T-helper 22 cell (primary cell): ENCODE measurements at regions not wholly inside any gene's neighbourhood (a gene's known extent, or its start where the extent isn't known, plus 50 kb on each side); places are given as distances from the start of the nearest gene placed in this dataset.
"Not testable (repeated sequence)": the region's sequence is repeated elsewhere in the genome, so short reads cannot be mapped to it uniquely, and the experiment has no call there.

Experiments used
- DNase-seq: peaks from one replicate; pipeline ENCODE4 v3.0.0-alpha.2; 2020; ENCODE audit warnings: low read depth

DNA sequence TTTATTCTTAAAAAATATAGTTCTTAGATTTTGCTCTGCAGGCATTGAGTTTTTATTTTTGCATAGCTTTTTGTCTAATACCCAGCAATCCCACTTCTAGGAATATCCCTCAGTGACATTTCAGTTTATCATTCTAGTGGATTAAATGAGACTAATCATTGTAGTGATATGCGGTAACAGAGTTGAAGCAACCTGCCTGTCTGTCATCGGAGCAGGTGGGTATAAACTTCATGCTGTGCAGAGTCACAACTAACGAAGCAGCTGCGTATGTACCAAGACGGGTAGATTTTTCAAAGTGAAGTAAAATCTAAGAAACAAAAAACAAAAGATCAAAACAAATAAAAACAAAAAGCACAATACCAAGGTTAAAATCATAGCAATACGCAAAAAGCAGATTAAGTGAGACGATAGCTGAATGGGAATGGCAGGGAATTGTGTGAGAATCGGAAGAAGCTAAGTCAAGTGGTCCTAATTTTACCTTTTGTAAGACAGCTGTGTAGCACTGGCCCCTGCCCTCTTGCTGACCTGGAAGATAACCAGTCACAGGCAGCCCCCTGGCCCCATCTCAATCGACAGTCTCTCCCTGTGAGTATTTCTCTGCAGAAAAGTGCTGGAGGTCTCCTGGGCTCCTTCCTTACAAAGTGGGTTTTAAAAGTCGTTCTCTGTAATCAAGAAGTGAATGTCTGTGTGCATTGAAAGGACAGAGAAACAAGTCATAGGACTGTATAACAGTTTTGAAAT lies 169.2 kb downstream of the OR2B2 start:
- no peak for DNase-seq

DNA sequence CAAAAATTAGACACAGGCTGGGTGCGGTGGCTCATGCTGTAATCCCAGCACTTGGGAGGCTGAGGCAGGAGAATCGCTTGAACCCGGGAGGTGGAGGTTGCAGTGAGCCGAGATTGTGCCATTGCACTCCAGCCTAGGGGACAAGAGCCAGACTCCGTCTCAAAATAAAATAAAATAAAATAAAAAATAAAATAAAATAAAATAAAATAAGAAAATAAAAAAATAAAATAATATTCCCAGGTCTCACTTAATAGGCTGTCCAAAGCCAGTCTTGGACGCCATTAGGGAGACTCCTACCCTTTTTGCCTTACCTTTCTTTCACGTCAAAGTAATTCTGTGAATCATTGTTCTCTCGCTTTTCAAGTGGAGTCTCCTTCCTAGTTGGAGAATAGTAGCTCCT lies 172.3 kb downstream of the OR2B2 start:
- not testable (repeated sequence) for DNase-seq

DNA sequence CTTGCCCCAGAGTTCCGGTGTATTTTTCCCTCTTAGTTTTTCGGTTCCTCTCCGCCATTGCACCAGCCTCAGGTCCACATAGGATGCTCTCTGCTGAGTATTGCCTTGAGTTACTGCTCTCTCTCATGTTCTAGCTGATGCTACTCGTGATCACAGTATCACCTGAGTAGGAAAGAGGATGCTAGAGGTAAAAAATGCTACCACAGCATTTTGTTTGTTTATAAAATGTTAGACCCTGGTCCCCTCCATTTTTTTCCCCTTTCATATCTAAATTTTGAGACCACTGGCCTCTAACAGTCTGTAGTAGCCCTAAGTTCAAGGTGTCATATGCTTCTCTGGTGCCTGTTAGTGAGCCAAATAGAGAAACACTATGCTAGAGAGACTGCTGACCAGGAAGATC lies 175.5 kb downstream of the OR2B2 start:
- DNase-seq, result no peak

DNA sequence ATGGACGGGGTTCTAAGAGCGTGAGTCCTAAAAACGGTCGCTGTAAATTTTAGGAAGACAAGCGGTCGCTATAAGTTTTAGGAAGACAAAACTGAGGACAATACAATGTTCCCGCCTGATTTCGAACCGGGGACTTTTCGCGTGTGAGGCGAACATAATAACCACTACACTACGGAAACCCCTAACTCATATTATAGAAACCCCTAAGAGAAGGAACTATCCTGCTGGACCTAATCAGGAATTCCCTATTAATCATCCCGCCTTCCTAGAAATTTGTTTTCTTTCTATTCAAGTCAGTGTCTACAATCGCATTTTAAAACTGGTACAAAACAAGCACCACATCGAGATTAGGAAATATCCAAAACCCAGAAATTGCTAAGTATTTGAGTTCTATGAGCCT lies 183.8 kb downstream of the OR2B2 start:
- DNase-seq, result no peak

DNA sequence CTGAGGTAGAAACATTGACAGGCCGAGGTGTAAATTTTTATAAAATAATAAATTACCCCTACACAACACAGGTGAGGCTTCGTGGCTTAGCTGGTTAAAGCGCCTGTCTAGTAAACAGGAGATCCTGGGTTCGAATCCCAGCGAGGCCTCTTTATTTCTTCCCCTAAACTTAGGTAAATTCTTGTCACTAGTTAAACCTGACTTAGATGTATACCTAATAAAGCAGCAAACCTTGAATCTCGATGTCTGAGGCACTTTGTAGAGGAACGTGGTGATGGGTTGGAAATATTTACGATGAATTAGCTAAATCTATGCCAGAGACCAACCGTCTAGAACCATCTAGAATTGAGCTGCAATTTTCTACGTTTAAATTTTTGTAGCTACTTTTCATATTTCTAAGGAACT lies 185.6 kb downstream of the OR2B2 start:
- DNase-seq, result no peak

DNA sequence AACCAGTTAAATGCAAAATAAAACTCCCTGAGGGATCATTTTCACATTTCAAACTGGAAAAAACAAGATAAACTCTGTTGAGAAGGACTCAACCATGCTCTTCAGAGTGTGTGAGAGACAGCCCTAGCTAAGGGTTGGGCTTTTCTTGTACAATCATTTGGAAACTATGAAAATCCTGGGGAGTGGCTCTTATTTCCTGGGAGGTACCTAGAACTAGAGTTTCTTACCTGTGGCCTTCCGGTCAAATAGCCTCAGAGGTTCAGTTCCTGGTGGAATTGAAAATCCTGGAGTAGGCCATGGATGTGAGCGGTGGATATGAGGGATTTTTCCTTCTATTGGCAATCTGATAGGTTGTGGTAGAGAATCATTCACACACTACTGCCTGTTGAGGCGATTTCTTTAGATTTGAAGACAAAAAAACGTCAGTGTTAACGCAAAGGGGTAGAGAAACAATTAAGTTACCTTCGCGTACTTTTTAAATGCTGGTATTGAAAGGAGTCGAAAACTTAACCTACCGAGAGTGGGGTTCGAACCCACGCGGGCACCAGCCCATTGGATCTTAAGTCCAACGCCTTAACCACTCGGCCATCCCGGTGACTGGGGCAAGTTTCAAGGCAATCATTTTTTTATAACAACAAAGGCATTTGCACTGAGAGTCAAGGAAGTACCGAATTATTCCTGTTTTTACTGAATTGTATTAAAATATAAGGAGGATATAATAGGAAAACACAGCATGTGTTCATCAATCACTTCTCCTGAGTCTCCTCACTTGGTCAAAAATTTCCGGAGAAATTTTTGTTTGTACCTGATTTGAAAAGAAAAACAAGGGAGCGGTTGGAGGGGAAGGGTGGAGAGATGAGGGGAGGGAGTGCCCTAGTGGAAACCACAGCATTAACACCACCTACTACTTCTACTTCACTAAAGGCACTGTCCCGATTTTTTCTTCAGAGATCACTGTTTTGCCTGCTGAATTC lies 191.3 kb downstream of the OR2B2 start:
- DNase-seq, result no peak

DNA sequence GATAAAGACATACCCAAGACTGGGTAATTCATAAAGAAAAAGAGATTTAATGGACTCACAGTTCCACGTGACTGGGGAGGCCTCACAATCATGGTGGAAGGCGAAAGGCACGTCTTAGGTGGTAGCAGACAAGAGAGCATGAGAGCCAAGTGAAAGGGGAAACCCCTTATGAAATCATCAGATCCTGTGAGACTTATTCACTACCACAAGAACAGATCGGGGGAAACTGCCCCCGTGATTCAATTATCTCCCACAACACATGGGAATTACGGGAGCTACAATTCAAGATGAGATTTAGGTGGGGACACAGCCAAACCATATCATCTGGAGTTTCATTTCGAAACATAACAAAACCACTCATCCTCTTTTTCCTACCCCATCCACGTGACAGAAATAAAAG lies 193.2 kb downstream of the OR2B2 start:
- DNase-seq, result not testable (repeated sequence)

DNA sequence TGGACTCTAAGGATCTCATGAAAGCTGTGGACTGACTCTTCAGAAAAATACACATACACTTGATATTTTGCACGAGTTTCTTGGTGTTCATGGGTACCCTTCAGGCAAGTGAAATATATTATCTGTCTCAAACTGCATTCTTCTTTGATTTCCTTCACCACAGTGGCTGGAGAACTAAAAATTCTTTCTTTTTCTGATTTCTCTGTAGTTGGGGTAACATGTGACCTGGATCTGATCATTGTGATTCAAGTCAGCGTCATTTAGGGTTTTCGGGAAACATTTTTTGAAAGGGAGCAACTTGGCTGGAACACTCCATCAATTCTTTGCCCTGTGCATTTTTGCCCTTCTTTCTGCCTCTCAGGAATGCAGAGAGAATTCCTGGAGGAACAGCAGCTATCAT lies 205.8 kb downstream of the OR2B2 start:
- no peak for DNase-seq

DNA sequence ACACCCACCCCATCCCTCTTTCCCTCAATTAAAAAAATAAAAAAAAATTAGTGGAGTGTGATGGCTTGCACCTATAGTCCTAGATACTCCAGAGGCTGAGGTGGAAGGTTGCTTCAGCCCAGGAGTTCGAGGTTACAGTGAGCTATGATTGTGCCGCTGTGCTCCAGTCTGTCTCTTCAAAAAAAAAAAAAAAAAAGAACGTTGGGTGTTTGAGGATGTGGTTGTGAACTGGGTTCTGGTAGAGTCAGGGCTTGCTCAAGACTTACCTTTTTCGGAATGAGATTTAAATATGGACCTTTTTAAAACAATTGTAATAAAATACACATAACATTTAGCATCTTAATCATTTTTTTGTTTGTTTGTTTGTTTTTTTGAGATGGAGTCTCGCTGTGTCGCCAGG lies 211.9 kb downstream of the OR2B2 start:
- no peak for DNase-seq

DNA sequence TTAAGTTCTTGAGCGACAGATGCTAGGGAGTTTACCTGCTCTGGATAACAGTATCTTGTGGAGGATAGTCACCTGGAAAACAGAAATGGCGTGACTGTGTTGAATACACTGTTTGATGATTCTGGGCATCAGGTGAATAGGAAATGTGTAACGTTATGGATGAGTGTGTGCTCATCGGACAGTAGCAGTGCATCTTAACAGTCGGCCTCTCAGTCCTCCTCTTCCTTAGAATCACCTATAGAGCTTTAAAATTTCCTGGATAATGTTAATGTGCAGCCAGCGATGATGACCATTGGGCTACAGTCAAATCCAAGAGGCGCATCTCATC lies 217.7 kb downstream of the OR2B2 start:
- DNase-seq, result no peak

DNA sequence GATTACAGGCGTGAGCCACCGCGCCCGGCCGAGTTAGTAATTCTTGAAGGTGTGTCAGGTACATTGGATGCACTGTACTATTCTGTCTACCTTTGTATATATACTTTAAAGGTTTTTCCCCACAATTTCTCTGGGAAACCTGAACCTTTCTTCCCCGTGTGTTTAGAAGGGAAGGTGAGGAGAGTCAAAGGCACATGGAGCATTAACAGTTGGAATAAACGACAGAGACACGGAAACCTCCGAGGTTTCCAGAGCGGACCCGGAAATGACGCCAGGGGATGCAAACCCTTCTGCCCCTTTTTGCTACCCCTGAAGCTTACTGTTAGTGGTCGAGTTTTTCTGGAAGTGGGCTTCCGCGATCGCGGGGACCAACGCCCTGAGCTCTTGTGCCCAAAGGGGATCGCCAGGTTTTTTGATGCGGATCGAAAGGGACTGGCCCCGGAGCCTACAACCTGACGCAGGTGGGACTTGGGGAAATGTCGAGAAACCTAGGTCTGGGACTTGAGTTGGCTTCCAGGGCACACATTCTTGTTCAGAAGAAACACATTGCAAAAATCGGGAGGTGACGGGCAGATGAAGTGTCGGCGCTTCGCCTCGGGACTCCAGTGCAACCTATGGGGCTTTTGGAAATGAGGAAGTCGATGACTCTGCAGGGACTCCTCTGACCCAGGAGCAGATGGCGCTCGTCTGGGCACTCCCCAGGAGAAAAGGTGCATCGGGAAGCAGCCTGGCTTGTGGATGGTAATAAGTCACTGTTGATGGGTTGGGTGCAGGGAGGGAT lies 218.2 kb downstream of the OR2B2 start:
- DNase-seq, result peak; percentile 14

DNA sequence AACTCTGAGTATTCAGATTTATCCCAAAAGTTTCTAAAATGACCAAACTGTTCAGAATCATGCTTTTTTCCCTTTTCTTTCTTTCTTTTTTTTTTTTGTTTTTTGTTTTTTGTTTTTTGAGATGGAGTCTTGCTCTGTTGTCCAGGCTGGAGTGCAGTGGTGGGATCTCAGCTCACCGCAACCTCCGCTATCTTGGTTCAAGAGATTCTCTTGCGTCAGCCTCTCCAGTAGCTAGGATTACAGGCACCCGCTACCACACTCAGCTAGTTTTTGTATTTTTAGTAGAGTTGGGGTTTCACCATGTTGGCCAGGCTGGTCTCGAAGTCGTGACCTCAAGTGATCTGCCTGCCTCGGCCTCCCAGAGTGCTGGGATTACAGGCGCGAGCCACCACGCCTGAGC lies 219.2 kb upstream of the ZNF184 start:
- DNase-seq, result not testable (repeated sequence)

DNA sequence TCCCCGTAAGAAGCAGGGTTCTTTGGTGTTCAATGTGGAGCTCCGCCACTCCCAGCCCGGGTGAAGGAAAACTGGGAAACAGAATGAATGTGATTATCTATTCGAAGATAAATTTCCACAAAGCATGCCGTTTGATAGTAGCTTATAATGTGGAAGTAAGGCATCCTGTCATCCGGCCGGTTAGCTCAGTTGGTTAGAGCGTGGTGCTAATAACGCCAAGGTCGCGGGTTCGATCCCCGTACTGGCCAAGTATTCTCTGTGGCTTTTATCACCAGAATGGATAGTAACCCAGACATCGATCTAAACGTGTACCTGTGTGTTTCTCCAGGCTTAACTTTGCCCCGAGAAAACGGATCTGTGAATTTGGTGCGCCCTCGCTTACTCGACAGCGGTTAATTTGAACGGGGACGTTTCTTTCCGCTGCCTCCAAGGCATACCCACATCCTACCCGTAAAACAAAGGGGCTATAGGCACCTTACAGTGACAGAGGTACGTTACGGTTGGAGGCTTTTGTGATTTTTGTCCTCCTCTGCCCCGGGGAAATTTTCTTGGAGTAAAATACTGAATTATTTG lies 215.2 kb upstream of the ZNF184 start:
- DNase-seq, result peak; percentile 71

DNA sequence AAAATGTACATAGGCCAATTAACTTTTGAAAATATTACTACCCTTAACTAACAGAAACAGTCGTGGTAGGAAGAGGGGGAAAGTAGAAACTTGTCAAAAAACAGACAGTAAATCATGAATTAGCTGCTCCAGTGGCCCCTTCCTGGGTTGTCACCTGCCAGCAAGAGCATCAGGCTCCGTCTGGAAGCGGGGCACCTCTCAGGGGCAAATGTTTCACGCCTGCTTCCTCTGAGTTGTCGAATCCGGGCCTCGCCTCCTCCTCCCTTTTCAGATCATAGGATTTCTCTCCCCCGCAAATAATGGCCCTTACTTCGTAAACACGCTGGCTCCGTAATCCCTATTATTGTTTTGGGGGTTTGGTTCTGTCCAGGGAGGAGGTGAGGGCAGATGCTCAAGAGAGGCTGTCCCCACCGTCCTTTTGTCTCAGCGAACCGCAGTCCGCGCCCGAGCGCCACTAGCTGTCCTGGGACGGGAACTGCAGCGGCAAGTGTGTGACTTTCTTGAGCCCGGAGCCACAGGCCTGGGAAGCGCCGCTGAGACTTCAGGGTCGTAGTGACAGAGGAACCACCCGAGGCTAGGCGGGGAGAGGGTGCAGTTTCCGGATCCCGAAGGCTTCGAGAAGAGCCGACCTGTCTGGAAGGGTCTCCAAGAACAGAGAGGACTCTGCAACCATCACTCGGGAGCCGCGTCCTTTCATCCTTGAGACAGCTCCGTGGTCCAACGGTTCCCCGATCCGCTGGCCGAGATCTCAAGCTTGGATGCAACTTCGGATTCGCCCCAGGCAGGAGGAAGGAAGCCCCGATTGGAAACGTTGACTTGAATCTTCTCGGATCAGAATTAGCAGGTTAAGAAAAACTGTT lies 214.5 kb upstream of the ZNF184 start:
- peak; percentile 47 for DNase-seq

DNA sequence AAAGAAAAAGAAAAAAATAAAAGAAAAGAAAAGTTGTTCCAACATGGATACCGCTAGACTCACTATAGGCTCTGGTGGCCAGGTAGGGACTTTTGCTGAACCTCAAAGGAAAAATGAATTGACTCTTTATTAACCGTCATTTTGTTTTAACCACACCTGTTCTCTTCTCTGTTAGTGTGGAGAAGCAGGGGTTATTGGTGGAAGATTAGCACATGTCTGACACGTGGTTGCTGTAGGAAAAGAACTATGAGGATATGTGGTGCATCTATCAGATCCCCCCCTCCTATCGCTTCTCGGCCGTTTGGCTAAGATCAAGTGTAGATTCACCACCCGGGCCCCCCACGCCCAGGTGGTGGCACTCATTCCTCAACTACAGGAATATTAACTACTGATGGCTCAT lies 212.4 kb upstream of the ZNF184 start:
- no peak for DNase-seq

DNA sequence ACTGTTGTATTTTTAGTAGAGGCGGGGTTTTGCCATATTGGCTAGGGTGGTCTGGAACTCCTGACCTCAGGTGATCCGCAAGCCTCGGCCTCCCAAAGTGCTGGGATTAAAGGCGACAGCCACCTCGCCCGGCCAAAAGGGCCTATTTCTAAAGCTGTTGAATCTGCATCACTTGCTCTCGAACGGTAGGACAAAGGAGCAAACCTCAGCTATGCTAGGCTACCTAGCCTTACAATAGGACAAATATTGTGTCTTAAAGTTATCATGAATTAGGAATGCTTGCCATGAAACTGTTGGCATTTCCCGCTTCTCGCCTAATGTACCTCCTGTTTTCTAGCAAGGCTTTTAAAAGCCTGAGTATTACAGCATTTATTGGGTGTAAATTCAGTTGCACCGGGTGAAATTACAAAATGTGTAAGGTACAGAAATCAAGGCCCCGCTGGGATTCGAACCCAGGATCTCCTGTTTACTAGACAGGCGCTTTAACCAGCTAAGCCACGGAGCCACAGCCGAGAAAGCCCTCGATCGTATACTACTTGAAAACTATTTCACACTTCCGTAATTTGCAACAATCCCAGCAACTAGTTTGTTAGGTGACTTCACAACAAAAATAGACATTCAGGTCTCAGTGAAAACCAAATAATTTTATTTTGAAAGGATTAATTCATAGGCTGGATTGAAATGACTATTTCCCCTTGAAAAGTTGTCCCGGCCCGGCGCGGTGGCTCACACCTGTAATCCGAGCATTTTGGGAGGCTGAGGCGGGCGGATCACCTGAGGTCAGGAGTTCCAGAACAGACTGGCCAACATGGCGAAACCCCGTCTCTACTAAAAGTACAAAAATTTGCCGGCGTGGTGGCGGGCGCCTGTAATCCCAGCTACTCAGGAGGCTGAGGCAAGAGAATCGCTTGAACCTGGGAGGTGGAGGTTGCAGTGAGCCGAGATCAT lies 211.6 kb upstream of the ZNF184 start:
- peak; percentile 27 for DNase-seq

DNA sequence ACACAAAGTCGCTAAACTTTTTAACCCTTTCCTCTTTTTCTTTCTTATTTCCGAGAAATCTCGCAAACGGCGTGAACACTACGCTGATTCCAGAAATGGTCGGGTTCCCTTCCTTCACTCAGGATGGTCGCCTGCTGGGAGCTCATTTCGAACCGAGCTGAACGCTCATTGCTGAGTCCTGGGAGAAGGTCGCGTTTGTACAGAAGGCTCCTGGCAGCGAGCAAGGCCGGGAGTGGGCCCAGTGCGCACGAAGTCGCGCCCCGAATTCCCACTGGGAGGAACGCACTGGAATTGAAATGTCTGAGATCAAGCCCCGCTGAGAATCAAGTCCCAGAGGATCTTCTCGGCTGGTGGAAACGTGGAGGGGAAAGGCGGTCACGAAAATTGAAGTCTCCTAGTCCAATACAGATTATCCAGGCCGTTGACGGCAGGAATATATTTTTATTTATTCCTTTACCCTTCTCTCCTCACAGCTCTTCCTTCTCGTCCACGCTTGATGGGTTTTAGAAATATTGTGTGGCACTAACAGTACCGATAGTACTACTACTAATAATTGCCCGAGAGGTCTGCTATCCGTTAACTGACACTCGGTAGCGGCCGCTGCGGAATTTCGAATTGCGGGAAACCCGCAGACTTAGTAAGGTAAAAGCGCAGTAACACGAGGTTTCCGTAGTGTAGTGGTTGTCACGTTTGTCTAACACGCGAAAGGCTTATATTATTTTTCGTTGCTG lies 207.2 kb upstream of the ZNF184 start:
- DNase-seq, result no peak

DNA sequence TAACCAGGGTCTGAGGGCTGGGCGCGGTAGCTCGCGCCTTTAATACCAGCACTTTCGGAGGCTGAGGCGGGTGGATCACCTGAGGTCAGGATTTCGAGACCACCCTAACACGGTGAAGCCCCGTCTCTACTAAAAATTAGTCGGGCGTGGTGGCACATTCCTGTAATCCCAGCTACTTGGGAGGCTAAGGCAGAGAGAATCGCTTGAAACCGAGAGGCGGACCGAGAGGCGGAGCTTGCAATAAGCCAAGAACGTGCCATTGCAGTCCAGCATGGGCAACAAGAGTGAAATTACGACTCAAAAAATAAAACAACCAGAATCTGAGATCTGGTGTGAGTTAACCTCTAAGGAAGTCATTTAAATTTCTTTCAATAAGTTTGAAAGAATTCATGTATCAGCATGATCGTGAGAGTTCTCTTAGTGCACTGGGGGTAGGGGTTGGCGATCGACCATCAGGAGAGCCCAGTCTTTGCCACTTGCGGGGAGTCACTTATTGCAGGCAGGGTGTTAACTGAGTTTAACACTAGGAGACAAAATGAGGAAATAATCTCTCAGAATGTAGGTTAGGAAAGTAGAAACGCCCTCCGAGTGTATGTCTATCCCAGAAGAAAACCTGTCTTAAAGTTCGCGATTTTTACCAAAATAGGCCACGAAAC lies 206.5 kb upstream of the ZNF184 start:
- no peak for DNase-seq

DNA sequence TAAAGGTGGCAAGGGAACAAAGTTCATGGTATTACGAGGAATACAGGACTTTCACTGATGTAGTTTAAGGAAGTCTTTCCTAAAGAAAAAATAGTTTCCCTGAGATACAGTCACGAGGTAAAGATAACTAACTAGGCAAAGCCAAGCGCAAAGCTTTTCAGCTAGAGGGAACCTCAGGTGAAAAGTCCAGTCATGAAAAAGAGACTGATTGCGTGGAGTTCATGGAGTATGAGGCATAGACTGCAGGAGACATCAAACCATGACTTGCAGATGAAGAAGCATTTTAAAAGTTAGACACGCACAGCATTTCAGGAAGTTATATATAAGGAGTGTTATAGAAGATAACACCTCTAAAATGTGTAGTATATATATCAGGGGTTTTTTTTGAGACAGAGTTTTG lies 205.6 kb upstream of the ZNF184 start:
- DNase-seq, result no peak
